HG02678 (cell line): ENCODE measurements at regions not wholly inside any gene's neighbourhood (a gene's known extent, or its start where the extent isn't known, plus 50 kb on each side); places are given as distances from the start of the nearest gene placed in this dataset.
"Not testable (repeated sequence)": the region's sequence is repeated elsewhere in the genome, so short reads cannot be mapped to it uniquely, and the experiment has no call there.

Experiments
- ATAC-seq: cut with Tn5 transposase; IDR thresholded peaks from one replicate; pipeline ENCODE4 v1.9.1; 2021; ENCODE audit warnings: mild to moderate bottlenecking, moderate library complexity; ENCODE audit not compliant: unreplicated experiment

GRCh38 chr7:149714081-149714909, 59.1 kb downstream of the ZNF467 start:
- ATAC-seq = peak; percentile 92

DNA sequence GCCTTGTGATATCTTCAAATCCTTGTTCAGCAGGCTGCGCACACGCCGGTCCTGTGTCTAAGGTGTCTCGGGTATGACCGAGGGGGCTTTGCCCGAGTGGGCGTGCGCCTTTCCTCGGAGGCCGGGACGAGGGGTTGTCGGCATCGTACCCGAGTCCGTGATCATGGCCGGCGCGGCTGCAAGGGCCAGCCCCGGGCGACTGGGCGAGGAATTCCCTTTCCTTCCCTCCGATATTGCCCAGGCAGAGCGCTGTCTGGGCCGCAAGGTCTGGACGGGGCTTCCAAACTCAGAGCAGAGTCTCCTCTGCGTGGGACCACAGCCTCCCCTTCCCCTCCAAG, 59.7 kb downstream of the ZNF467 start:
- no peak for ATAC-seq

- no peak for ATAC-seq
These were observed 60.2 kb downstream of the ZNF467 start for GRCh38 chr7:149713061-149713730.

DNA sequence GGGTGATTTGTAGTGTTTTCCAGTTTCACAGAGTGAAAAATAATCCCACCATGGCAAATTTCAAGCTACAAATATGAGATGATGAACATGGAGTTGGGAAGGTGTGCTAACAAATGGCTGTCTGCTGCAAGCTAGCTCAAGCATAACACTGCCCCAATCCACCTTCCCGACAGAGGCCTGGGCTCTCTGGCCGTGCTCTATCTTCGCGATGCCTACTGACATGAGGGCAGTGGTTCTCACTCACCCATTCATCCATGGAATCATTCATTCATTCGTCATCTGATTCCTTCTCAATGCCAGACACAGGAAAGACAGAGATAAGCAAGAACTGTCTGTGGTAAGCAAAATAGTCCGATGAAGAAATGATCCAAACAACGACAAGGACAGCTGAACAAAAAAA, 65.4 kb downstream of the ZNF467 start:
- no peak for ATAC-seq

DNA sequence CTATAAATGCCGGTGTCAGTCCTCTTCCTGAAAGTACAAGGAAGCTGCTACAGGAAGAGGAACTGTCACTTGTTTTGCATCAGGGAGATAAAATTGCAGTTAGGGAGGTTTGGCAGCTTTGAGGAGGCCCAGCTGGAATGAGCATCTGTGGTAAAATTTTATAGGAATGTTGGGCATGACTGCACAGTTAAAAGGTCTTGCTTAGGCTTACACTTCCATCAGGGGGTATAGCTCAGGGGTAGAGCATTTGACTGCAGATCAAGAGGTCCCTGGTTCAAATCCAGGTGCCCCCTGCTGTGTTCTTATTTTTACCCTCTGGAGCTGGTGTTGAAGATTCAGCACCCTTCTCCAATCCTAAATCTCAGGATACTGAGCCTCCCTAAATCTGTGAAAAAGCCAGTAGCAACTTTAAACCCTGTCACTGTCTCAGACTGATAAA, 65.9 kb downstream of the ZNF467 start:
- no peak for ATAC-seq

DNA sequence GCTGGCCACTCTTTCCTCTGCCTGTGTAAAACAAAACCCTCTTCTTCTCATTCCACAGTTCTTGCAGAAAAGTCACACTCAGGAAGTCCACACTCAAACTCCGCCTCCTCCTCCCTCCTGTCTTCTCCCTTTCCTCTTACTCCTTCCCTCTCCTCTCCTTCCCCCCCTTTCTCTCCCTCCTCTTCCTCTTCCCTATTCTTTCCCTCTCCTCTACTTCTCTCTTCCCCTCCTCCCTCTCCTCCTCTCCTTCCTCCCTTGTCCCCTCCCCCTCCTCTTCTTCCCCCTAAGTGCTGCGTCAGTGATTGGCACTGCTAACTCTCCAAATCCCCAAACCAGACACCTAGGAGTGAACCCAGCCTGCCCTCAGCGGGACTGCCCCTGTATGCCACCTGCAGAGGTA, 67.0 kb downstream of the ZNF467 start:
- ATAC-seq = no peak

DNA sequence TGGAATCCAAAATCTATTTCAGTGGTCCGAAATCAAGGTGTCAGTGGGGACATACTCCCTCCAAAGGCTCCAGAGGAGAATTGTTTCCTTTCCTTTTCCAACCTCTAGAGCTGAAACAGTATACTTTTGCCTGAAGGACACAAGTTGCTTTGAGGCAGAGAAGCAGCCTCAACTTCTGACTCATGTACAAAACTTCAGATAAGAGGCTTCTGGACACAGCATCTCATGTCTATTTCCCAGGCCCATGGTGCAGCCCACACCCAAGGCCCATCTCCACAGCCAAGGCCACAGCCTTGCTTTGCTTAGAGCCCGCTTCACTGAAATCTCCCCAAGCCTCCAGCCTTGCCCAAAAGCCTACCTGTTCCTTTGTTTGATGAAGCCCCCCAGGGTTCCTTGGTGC, 68.9 kb downstream of the ZNF467 start:
- no peak for ATAC-seq

- no peak for ATAC-seq
These were observed 70.2 kb downstream of the ZNF467 start for GRCh38 chr7:149703044-149703650.

DNA sequence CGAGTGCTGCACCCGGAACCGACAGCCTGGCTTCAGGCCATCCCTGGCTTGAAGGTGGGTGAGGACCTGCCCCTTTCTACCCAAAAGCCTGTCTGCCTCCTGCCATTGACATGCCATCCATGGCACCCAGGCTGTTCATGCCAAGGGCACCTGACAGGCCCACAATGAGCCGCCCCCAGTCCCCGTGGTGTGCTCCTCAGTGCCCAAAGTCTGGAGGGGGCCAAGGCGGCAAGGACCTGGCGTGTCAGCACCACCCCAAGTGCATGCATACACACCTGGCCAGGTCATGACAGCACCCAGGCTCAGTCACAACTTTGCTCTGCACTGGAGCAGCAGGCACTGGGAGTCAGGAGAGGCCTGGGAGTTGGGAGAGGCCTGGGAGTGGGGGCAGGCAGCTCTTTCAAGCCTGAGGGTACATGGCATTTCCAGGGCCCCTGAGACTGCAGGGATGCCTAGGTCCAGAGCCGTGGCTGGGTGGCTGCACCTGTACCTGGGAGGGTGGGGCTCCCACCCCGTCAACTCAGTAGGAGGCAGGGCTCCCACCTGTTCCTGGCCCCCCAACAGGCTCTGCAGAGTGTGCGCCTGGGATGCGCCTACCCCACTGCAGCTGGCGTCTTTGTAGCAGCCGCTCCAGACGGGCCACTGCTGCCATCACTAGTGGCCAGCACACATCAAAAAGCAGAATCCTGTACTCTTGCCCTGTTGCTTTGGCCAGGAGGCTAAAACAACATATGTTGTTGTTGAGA, 71.7 kb downstream of the ZNF467 start:
- no peak for ATAC-seq

- not testable (repeated sequence) for ATAC-seq
These were observed 75.6 kb downstream of the ZNF467 start for GRCh38 chr7:149697767-149698166.

GRCh38 chr7:149696280-149696679, 77.1 kb downstream of the ZNF467 start:
- ATAC-seq = no peak

- ATAC-seq = no peak
These were observed 80.8 kb downstream of the ZNF467 start for GRCh38 chr7:149692557-149692982.

- no peak for ATAC-seq
These were observed 81.3 kb downstream of the ZNF467 start for GRCh38 chr7:149692056-149692455.

- no peak for ATAC-seq
These were observed 82.5 kb downstream of the ZNF467 start for GRCh38 chr7:149690688-149691446.

DNA sequence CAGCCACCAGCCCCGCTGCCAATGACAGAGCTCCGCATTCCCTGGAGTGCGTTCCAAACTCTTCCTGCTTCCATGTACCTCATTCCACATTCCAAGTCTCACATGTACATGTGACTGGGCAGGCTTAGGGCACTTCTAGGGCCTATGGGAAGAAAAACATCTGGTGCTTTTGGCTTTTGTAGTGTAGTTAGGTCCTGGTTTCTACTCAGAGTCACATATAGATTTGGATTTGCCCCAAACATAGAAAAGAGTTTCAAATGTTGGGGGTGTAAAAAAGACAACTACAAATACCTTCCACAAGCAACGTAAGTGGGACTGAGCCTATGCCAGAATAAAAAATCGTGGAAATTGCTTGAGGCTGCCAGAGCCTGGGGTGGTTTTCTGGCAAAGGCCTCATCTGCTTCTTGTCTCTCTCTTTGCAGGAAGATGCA, 84.1 kb downstream of the ZNF467 start:
- ATAC-seq = no peak

- ATAC-seq = no peak
These were observed 84.6 kb downstream of the ZNF467 start for GRCh38 chr7:149688836-149689235.

GRCh38 chr7:149687820-149688219, 85.6 kb downstream of the ZNF467 start:
- not testable (repeated sequence) for ATAC-seq

GRCh38 chr7:149686449-149686848, 86.9 kb downstream of the ZNF467 start:
- no peak for ATAC-seq

DNA sequence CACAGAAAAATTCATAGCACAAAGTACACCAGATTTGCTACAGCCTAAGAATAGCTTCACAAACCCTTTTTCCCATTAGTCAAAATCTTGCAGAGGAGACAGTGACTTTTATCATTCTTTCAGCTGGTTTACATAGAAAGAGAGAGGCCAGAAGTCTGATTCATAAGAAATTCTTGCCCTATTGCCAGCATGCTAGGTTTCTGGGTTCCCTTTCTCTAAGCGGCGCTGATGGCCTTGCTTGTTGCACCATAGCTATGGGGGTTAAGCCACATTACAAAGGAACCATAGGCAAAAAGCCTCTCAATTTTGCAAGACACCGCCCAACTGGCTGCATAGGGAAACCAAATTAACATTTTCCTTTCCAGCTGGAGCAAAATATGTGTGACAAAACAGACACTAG, 87.4 kb downstream of the ZNF467 start:
- ATAC-seq = no peak

- no peak for ATAC-seq
These were observed 87.9 kb downstream of the ZNF467 start for GRCh38 chr7:149685455-149685854.
